Liver (tissue), 8 donors: ENCODE measurements at regions not wholly inside any gene's neighbourhood (a gene's known extent, or its start where the extent isn't known, plus 50 kb on each side); places are given as distances from the start of the nearest gene placed in this dataset.
"Not testable (repeated sequence)": the region's sequence is repeated elsewhere in the genome, so short reads cannot be mapped to it uniquely, and the experiment has no call there.

Experiments used
- DNase-seq: peaks from one replicate; pipeline ENCODE4 v3.0.0-alpha.2; 2017; ENCODE audit warnings: low spot score
- H3K27ac ChIP-seq, 2 donors: one replicate each; pipeline ENCODE4 v1.7.0; 2013; ENCODE audit warnings: inconsistent platforms in 2 of 2, low read length in 2 of 2, control low read depth in 1 of 2, low read depth in 1 of 2, mild to moderate bottlenecking in 1 of 2
- H3K27me3 ChIP-seq, 4 donors: one replicate each; pipeline versions ENCODE4 v1.6.1 to v1.7.0; 2013; ENCODE audit warnings: low read length in 3 of 4, inconsistent platforms in 1 of 4, mild to moderate bottlenecking in 1 of 4, moderate library complexity in 1 of 4; ENCODE audit not compliant: control insufficient read depth in 4 of 4, insufficient read depth in 4 of 4
- H3K36me3 ChIP-seq, 4 donors: one replicate each; pipeline versions ENCODE4 v1.6.1 to v1.7.0; 2013; ENCODE audit warnings: low read length in 3 of 4, mild to moderate bottlenecking in 3 of 4, low read depth in 1 of 4, moderate library complexity in 1 of 4; ENCODE audit not compliant: control insufficient read depth in 4 of 4, insufficient read depth in 3 of 4
- H3K4me1 ChIP-seq, 4 donors: one replicate each; pipeline versions ENCODE4 v1.6.1 to v1.7.0; 2013; ENCODE audit warnings: low read length in 3 of 4, mild to moderate bottlenecking in 3 of 4, moderate library complexity in 1 of 4; ENCODE audit not compliant: control insufficient read depth in 4 of 4, insufficient read depth in 4 of 4
- H3K4me3 ChIP-seq, 3 donors: one replicate each; pipeline versions ENCODE4 v1.6.1 to v1.7.0; 2013; ENCODE audit warnings: low read length in 3 of 3, control low read depth in 1 of 3, low read depth in 1 of 3, mild to moderate bottlenecking in 1 of 3
- H3K9ac ChIP-seq, 2 donors: one replicate each; pipeline ENCODE4 v1.7.0; 2013; ENCODE audit warnings: low read length in 2 of 2, mild to moderate bottlenecking in 2 of 2, moderate library complexity in 2 of 2, control low read depth in 1 of 2, low read depth in 1 of 2
- H3K9me3 ChIP-seq, 4 donors: one replicate each; pipeline versions ENCODE4 v1.6.1 to v1.7.0; 2013; ENCODE audit warnings: low read length in 3 of 4; ENCODE audit not compliant: control insufficient read depth in 4 of 4
- CTCF ChIP-seq: fragments of 150-350 bp; IDR thresholded peaks from 2 replicates; pipeline ENCODE4 v1.5.1; 2017; ENCODE audit warnings: improper control_type of control experiment, low read depth, low read length; ENCODE audit not compliant: missing input control
- EGR1 ChIP-seq, 2 donors: IDR thresholded peaks; 2 replicates each; pipeline ENCODE4 v1.6.1; 2016 to 2018; ENCODE audit warnings: antibody characterized with exemption in 2 of 2, low read depth in 2 of 2
- FOXA2 ChIP-seq: IDR thresholded peaks from 2 replicates; pipeline ENCODE4 v1.6.1; 2016; ENCODE audit warnings: antibody characterized with exemption
- GABPA ChIP-seq, 2 donors: IDR thresholded peaks in 1 of 2; conservative IDR thresholded peaks in 1 of 2; 2 replicates each; pipeline ENCODE4 v1.6.1; 2016; ENCODE audit warnings: antibody characterized with exemption in 2 of 2, mild to moderate bottlenecking in 1 of 2, moderate library complexity in 1 of 2
- HNF4A ChIP-seq, 2 donors: conservative IDR thresholded peaks; 2 replicates each; pipeline ENCODE4 v1.6.1; 2016; ENCODE audit warnings: antibody characterized with exemption in 2 of 2, mild to moderate bottlenecking in 2 of 2
- HNF4G ChIP-seq: IDR thresholded peaks from 2 replicates; pipeline ENCODE4 v1.6.1; 2016; ENCODE audit warnings: antibody characterized with exemption
- JUND ChIP-seq, 2 donors: IDR thresholded peaks; 2 replicates each; pipeline ENCODE4 v1.6.1; 2016; ENCODE audit warnings: antibody characterized with exemption in 2 of 2
- NR2F2 ChIP-seq: IDR thresholded peaks from 2 replicates; pipeline ENCODE4 v1.6.1; 2016; ENCODE audit warnings: antibody characterized with exemption
- RAD21 ChIP-seq, 2 donors: IDR thresholded peaks; 2 replicates each; pipeline ENCODE4 v1.6.1; 2016; ENCODE audit warnings: antibody characterized with exemption in 2 of 2, mild to moderate bottlenecking in 2 of 2
- RXRA ChIP-seq, 2 donors: IDR thresholded peaks; 2 replicates each; pipeline ENCODE4 v1.6.1; 2017 to 2018; ENCODE audit warnings: antibody characterized with exemption in 2 of 2, mild to moderate bottlenecking in 1 of 2
- SP1 ChIP-seq: IDR thresholded peaks from 2 replicates; pipeline ENCODE4 v1.6.1; 2018; ENCODE audit warnings: antibody characterized with exemption, mild to moderate bottlenecking
- TAF1 ChIP-seq: conservative IDR thresholded peaks from 2 replicates; pipeline ENCODE4 v1.6.1; 2016; ENCODE audit warnings: antibody characterized with exemption, mild to moderate bottlenecking
- YY1 ChIP-seq: IDR thresholded peaks from 2 replicates; pipeline ENCODE4 v1.6.1; 2016; ENCODE audit warnings: antibody characterized with exemption, mild to moderate bottlenecking
- WGBS: extraction: QIAGEN DNeasy Blood & Tissue Kit; methylation state at CpG from one replicate; pipeline ENCODE4 v1.1.7; 2013; 5-methylcytosine and 5-hydroxymethylcytosine counted together
- TF ChIP-seq, protein P1 (sequence below): IDR thresholded peaks from 2 replicates; pipeline ENCODE4 v1.6.1; 2016; ENCODE audit warnings: antibody characterized with exemption
- TF ChIP-seq, protein P2 (sequence below): IDR thresholded peaks from 2 replicates; pipeline ENCODE4 v1.6.1; 2016; ENCODE audit warnings: antibody characterized with exemption, mild to moderate bottlenecking
- TF ChIP-seq, protein P3 (sequence below): IDR thresholded peaks from 2 replicates; pipeline ENCODE4 v1.6.1; 2016; ENCODE audit warnings: antibody characterized with exemption
- donor health status: healthy.
- donor health status: healthy.
- donor health status: healthy.
- donor health status: healthy.
- donor health status: healthy.

DNA sequence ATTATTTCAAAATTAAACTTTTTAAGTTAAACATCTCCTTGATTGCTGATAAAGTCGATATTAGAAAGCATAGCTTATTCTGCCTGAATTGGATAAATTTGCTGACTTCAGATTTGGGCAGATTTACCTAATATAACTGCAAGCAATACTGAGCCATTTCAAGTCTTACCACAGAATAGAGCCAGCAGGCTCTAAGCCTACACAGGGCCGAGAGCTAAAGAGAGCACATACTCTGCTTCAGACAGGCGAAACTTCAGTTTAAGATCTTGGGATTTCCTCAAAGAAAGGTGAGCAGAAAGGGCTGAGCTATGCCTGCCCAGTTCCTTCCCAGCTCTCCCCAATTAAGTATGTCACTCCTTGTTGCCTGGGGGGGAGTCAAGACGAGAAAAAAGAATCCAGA is 240.6 kb upstream of the NOCT start:
- Histone ChIP-seq H3K27ac (no peak overlapping the region), H3K4me1 (no peaks in the 10 kb centered on the region), H3K36me3 (no peaks in the 10 kb centered on the region), H3K27me3 (peaks cover 0 to 7% (median 0%) of the 10 kb centered on the region in 4 donors), H3K4me3 (no peak overlapping the region), H3K9ac (no peak overlapping the region), H3K9me3 (no peaks in the 10 kb centered on the region)
- WGBS = 81% methylated on average over 4 of the region's 4 CpGs
- TF ChIP-seq, protein P1, sequence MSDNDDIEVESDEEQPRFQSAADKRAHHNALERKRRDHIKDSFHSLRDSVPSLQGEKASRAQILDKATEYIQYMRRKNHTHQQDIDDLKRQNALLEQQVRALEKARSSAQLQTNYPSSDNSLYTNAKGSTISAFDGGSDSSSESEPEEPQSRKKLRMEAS = no peak
- no peak for TF ChIP-seq TAF1
- no peak for TF ChIP-seq YY1
- TF ChIP-seq JUND (IDR thresholded peaks at IDR 0.05) = no peak
- no peak for DNase-seq

DNA sequence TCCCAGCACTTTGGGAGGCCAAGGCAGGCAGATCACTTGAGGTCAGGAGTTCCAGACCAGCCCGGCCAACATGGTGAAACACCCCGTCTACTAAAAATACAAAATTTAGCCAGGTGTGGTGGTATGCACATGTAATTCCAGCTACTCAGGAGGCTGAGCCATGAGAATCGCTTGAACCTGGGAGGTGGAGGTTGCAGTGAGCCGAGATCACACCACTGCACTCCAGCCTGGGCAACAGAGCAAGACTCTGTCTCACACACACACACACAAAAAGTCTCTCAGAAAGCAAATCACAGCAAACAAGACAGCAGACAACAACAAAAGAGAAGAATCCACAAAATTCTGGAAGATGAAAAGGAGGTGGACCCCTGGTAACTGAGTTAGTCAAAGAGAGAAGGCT is 241.5 kb upstream of the NOCT start:
- WGBS = 95% methylated on average over 4 of the region's 4 CpGs
- H3K27me3 ChIP-seq, H3K9me3 ChIP-seq, H3K4me1 ChIP-seq, H3K36me3 ChIP-seq, H3K4me3 ChIP-seq, H3K27ac ChIP-seq, DNase-seq, H3K9ac ChIP-seq: not testable (repeated sequence)

DNA sequence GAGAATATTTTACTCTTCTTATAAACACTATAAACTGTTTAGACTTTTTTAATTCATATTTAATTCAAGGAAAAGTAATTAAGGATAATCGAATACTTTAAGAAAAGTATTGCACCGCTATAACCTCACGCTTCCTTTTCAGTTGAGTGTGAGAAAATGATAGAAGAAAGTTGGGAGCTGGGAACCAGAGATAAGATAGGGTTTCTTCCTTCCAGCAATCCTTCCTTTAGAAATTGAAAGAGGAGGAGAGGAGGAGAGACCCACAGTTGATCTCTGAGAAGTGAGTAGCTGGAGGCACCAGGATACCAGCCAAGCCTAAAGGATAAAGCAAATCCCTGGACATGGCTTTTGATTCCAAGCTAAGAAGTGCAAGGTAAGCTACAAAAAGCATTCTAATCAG is 242.3 kb upstream of the NOCT start:
- Histone ChIP-seq H3K27ac (no peak overlapping the region), H3K9me3 (no peaks in the 10 kb centered on the region), H3K36me3 (no peaks in the 10 kb centered on the region), H3K4me3 (no peak overlapping the region), H3K9ac (no peak overlapping the region), H3K27me3 (peaks cover 0 to 7% (median 0%) of the 10 kb centered on the region in 4 donors), H3K4me1 (no peaks in the 10 kb centered on the region)
- DNase-seq = no peak
- TF ChIP-seq FOXA2 (no peak), NR2F2 (no peak), GABPA (IDR thresholded peaks at IDR 0.05 in 1 of 2, conservative IDR thresholded peaks at IDR 0.05 in 1 of 2) (no peak), HNF4G (no peak), RXRA (IDR thresholded peaks at IDR 0.05) (no peak), HNF4A (conservative IDR thresholded peaks at IDR 0.05) (no peak), SP1 (no peak), RAD21 (IDR thresholded peaks at IDR 0.05) (no peak), CTCF (no peak), JUND (IDR thresholded peaks at IDR 0.05) (no peak), YY1 (no peak), EGR1 (IDR thresholded peaks at IDR 0.05; ENCODE audit: low read depth in 2 of 2) (no peak), TAF1 (no peak)
- TF ChIP-seq, protein P2, sequence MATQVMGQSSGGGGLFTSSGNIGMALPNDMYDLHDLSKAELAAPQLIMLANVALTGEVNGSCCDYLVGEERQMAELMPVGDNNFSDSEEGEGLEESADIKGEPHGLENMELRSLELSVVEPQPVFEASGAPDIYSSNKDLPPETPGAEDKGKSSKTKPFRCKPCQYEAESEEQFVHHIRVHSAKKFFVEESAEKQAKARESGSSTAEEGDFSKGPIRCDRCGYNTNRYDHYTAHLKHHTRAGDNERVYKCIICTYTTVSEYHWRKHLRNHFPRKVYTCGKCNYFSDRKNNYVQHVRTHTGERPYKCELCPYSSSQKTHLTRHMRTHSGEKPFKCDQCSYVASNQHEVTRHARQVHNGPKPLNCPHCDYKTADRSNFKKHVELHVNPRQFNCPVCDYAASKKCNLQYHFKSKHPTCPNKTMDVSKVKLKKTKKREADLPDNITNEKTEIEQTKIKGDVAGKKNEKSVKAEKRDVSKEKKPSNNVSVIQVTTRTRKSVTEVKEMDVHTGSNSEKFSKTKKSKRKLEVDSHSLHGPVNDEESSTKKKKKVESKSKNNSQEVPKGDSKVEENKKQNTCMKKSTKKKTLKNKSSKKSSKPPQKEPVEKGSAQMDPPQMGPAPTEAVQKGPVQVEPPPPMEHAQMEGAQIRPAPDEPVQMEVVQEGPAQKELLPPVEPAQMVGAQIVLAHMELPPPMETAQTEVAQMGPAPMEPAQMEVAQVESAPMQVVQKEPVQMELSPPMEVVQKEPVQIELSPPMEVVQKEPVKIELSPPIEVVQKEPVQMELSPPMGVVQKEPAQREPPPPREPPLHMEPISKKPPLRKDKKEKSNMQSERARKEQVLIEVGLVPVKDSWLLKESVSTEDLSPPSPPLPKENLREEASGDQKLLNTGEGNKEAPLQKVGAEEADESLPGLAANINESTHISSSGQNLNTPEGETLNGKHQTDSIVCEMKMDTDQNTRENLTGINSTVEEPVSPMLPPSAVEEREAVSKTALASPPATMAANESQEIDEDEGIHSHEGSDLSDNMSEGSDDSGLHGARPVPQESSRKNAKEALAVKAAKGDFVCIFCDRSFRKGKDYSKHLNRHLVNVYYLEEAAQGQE = no peak
- TF ChIP-seq, protein P3, sequence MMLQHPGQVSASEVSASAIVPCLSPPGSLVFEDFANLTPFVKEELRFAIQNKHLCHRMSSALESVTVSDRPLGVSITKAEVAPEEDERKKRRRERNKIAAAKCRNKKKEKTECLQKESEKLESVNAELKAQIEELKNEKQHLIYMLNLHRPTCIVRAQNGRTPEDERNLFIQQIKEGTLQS = no peak
- TF ChIP-seq, protein P1 = no peak
- 81% methylated on average over 3 of the region's 3 CpGs for WGBS
